ENCODE measurements at regions not wholly inside any gene's neighbourhood (a gene's known extent, or its start where the extent isn't known, plus 50 kb on each side); places are given as distances from the start of the nearest gene placed in this dataset.

- TF ChIP-seq, protein P1, sequence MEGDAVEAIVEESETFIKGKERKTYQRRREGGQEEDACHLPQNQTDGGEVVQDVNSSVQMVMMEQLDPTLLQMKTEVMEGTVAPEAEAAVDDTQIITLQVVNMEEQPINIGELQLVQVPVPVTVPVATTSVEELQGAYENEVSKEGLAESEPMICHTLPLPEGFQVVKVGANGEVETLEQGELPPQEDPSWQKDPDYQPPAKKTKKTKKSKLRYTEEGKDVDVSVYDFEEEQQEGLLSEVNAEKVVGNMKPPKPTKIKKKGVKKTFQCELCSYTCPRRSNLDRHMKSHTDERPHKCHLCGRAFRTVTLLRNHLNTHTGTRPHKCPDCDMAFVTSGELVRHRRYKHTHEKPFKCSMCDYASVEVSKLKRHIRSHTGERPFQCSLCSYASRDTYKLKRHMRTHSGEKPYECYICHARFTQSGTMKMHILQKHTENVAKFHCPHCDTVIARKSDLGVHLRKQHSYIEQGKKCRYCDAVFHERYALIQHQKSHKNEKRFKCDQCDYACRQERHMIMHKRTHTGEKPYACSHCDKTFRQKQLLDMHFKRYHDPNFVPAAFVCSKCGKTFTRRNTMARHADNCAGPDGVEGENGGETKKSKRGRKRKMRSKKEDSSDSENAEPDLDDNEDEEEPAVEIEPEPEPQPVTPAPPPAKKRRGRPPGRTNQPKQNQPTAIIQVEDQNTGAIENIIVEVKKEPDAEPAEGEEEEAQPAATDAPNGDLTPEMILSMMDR (IDR thresholded peaks at IDR 0.05), result no peak
- TF ChIP-seq POLR2A (IDR thresholded peaks at IDR 0.05; ENCODE audit: low read depth), result no peak
- no peak for TF ChIP-seq POLR2AphosphoS5 (IDR thresholded peaks at IDR 0.05)
- TF ChIP-seq EP300 (IDR thresholded peaks at IDR 0.05), result no peak
Observed at GRCh38 chr9:88798476-88798875, 192.8 kb upstream of the S1PR3 start.
